Mesendoderm (in vitro differentiated cells): ENCODE measurements at regions not wholly inside any gene's neighbourhood (a gene's known extent, or its start where the extent isn't known, plus 50 kb on each side); places are given as distances from the start of the nearest gene placed in this dataset.
A peak's percentile ranks its signal among the peaks of the same experiment; 100 is the strongest.

Experiments used
- DNase-seq: peaks from one replicate; pipeline ENCODE4 v3.0.0; 2013
- H2AK5ac ChIP-seq: 2 replicates; pipeline ENCODE4 v1.6.1; 2013; ENCODE audit warnings: low read length, inconsistent platforms
- H2BK120ac ChIP-seq: 2 replicates; pipeline ENCODE4 v1.6.1; 2013; ENCODE audit warnings: low read depth, mild to moderate bottlenecking, low read length, moderate library complexity, mixed read lengths
- H2BK15ac ChIP-seq: replicated peaks from 2 replicates; pipeline ENCODE4 v1.6.1; 2013; ENCODE audit warnings: low read depth, mild to moderate bottlenecking, moderate library complexity
- H2BK5ac ChIP-seq: 2 replicates; pipeline ENCODE4 v1.6.1; 2013; ENCODE audit warnings: low read length, inconsistent platforms
- H3K18ac ChIP-seq: 2 replicates; pipeline ENCODE4 v1.6.1; 2013; ENCODE audit warnings: mild to moderate bottlenecking, low read length, mixed read lengths
- H3K23ac ChIP-seq: one replicate; pipeline ENCODE4 v1.6.1; 2013; ENCODE audit warnings: low read length
- H3K27ac ChIP-seq: 2 replicates; pipeline ENCODE4 v1.5.1; 2013; ENCODE audit warnings: low read depth, mild to moderate bottlenecking, inconsistent platforms, low read length, moderate library complexity
- H3K27me3 ChIP-seq: 2 replicates; pipeline ENCODE4 v1.6.1; 2013; ENCODE audit warnings: low read length, control low read depth, mild to moderate bottlenecking, inconsistent platforms; ENCODE audit not compliant: insufficient read depth, poor library complexity
- H3K36me3 ChIP-seq: 2 replicates; pipeline ENCODE4 v1.6.1; 2013; ENCODE audit warnings: low read length, inconsistent platforms; ENCODE audit not compliant: control insufficient read depth, insufficient read depth
- H3K4ac ChIP-seq: one replicate; pipeline ENCODE4 v1.6.1; 2013; ENCODE audit warnings: low read depth, mild to moderate bottlenecking, low read length, moderate library complexity
- H3K4me1 ChIP-seq: 2 replicates; pipeline ENCODE4 v1.6.1; 2013; ENCODE audit warnings: low read depth, low read length, inconsistent platforms; ENCODE audit not compliant: control insufficient read depth
- H3K4me2 ChIP-seq: 2 replicates; pipeline ENCODE4 v1.6.1; 2013; ENCODE audit warnings: low read length
- H3K4me3 ChIP-seq: 2 replicates; pipeline ENCODE4 v1.5.1; 2013; ENCODE audit warnings: mild to moderate bottlenecking, low read length
- H3K56ac ChIP-seq: one replicate; pipeline ENCODE4 v1.6.1; 2013; ENCODE audit warnings: low read length
- H3K79me1 ChIP-seq: 2 replicates; pipeline ENCODE4 v1.6.1; 2013; ENCODE audit warnings: low read length, inconsistent platforms
- H3K79me2 ChIP-seq: 2 replicates; pipeline ENCODE4 v1.6.1; 2013; ENCODE audit warnings: mild to moderate bottlenecking, low read length; ENCODE audit not compliant: control insufficient read depth, insufficient read depth
- H3K9ac ChIP-seq: 2 replicates; pipeline ENCODE4 v1.6.1; 2013; ENCODE audit warnings: low read length, inconsistent platforms
- H4K5ac ChIP-seq: one replicate; pipeline ENCODE4 v1.6.1; 2013; ENCODE audit warnings: low read length
- H4K8ac ChIP-seq: one replicate; pipeline ENCODE4 v1.6.1; 2013; ENCODE audit warnings: low read depth, mild to moderate bottlenecking, control low read depth, low read length, moderate library complexity
- WGBS: extraction: QIAGEN DNeasy Blood & Tissue Kit; methylation state at CpG from one replicate; pipeline ENCODE4 v1.1.7; 2013; ENCODE audit warnings: low lambda C conversion rate, missing lambda C conversion rate; ENCODE audit not compliant: insufficient coverage; ENCODE audit errors: extremely low coverage; 5-methylcytosine and 5-hydroxymethylcytosine counted together

GRCh38 chr20:1827974-1828785 lies 67.0 kb upstream of the SIRPA start:
- no peak overlapping the region for H2AK5ac ChIP-seq
- no peak overlapping the region for H3K4me3 ChIP-seq
- H2BK5ac ChIP-seq = no peak overlapping the region
- H4K5ac ChIP-seq = no peak overlapping the region
- H3K4me2 ChIP-seq = no peak overlapping the region
- H3K27ac ChIP-seq = peak overlapping the region; percentile 11
- H3K56ac ChIP-seq = peak overlapping the region; percentile 31
- H3K23ac ChIP-seq = no peak overlapping the region
- H3K79me1 ChIP-seq = no peaks in the 10 kb centered on the region
- no peak overlapping the region for H3K4ac ChIP-seq
- no peaks in the 10 kb centered on the region for H3K36me3 ChIP-seq
- WGBS = no CpG with 5 or more reads among the region's 13 CpGs
- no peak overlapping the region for H4K8ac ChIP-seq
- no peak overlapping the region for H3K18ac ChIP-seq
- no peak overlapping the region for H3K9ac ChIP-seq
- no peaks in the 10 kb centered on the region for H3K27me3 ChIP-seq
- peaks cover 6% of the 10 kb centered on the region for H3K4me1 ChIP-seq
- H3K79me2 ChIP-seq = no peaks in the 10 kb centered on the region
- no peak overlapping the region for H2BK15ac ChIP-seq
- H2BK120ac ChIP-seq = no peak overlapping the region
- DNase-seq = peak; percentile 61

GRCh38 chr20:1827510-1827973 lies 67.7 kb upstream of the SIRPA start:
- no peak for DNase-seq
- peaks cover 4% of the 10 kb centered on the region for H3K4me1 ChIP-seq
- H2BK5ac ChIP-seq = no peak overlapping the region
- H3K79me2 ChIP-seq = no peaks in the 10 kb centered on the region
- no peak overlapping the region for H4K8ac ChIP-seq
- no peak overlapping the region for H3K4ac ChIP-seq
- no peak overlapping the region for H3K18ac ChIP-seq
- no peak overlapping the region for H3K56ac ChIP-seq
- no peak overlapping the region for H3K4me2 ChIP-seq
- no peak overlapping the region for H2BK15ac ChIP-seq
- no peaks in the 10 kb centered on the region for H3K79me1 ChIP-seq
- no peak overlapping the region for H3K9ac ChIP-seq
- no peak overlapping the region for H4K5ac ChIP-seq
- H2AK5ac ChIP-seq = no peak overlapping the region
- no peak overlapping the region for H2BK120ac ChIP-seq
- no CpG with 5 or more reads among the region's 5 CpGs for WGBS
- no peaks in the 10 kb centered on the region for H3K36me3 ChIP-seq
- no peak overlapping the region for H3K4me3 ChIP-seq
- H3K23ac ChIP-seq = no peak overlapping the region
- H3K27ac ChIP-seq = no peak overlapping the region
- no peaks in the 10 kb centered on the region for H3K27me3 ChIP-seq

DNA sequence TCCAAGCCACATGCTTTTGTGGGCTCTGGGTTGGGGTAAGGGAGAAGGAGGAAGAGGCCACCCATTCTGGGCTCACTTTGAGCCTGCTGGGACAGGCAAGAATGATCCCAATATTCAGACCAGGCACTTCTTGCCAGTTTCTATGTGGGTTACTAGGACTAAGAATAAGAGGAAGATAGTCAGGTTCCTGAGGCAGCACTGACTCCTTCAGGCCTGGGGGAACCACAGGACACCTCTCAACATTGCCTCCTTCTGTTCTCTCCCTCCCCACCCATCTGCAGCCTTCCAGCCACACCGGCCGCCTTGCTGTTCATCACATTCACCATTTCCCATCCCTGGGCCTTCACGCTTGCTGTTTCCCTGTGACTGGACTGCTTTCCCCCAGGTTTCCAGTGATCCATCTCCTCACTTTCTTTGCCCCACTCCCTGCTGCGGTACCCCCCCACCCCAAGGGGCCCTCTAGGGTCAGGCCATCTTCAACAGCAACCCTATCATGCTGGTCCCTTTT lies 69.2 kb upstream of the SIRPA start:
- no peaks in the 10 kb centered on the region for H3K4me1 ChIP-seq
- H3K18ac ChIP-seq = no peak overlapping the region
- DNase-seq = no peak
- no peak overlapping the region for H4K8ac ChIP-seq
- no peaks in the 10 kb centered on the region for H3K27me3 ChIP-seq
- H2BK15ac ChIP-seq = no peak overlapping the region
- H3K56ac ChIP-seq = no peak overlapping the region
- no peak overlapping the region for H2AK5ac ChIP-seq
- H3K36me3 ChIP-seq = no peaks in the 10 kb centered on the region
- no CpG with 5 or more reads among the region's 4 CpGs for WGBS
- no peak overlapping the region for H2BK5ac ChIP-seq
- H3K79me1 ChIP-seq = no peaks in the 10 kb centered on the region
- no peak overlapping the region for H3K4me2 ChIP-seq
- no peak overlapping the region for H3K9ac ChIP-seq
- H3K23ac ChIP-seq = no peak overlapping the region
- no peak overlapping the region for H3K4ac ChIP-seq
- no peak overlapping the region for H2BK120ac ChIP-seq
- no peak overlapping the region for H3K27ac ChIP-seq
- H4K5ac ChIP-seq = no peak overlapping the region
- no peak overlapping the region for H3K4me3 ChIP-seq
- H3K79me2 ChIP-seq = no peaks in the 10 kb centered on the region

- WGBS = no CpG with 5 or more reads among the region's 4 CpGs
- Histone ChIP-seq H3K27me3 (no peaks in the 10 kb centered on the region), H3K27ac (no peak overlapping the region), H3K4me1 (no peaks in the 10 kb centered on the region), H3K36me3 (no peaks in the 10 kb centered on the region), H3K4me2 (no peak overlapping the region), H2AK5ac (no peak overlapping the region), H3K9ac (no peak overlapping the region), H4K8ac (no peak overlapping the region), H3K4ac (no peak overlapping the region), H3K56ac (no peak overlapping the region), H3K79me1 (no peaks in the 10 kb centered on the region), H3K4me3 (no peak overlapping the region), H2BK5ac (no peak overlapping the region), H3K79me2 (no peaks in the 10 kb centered on the region), H4K5ac (no peak overlapping the region), H3K23ac (no peak overlapping the region), H2BK15ac (no peak overlapping the region), H2BK120ac (no peak overlapping the region), H3K18ac (no peak overlapping the region)
- DNase-seq = no peak
Measured at GRCh38 chr20:1825507-1825906, 69.7 kb upstream of the SIRPA start.

- no CpG with 5 or more reads among the region's 4 CpGs for WGBS
- no peak overlapping the region for H3K4me2 ChIP-seq
- H3K36me3 ChIP-seq = no peaks in the 10 kb centered on the region
- H3K79me1 ChIP-seq = no peaks in the 10 kb centered on the region
- no peaks in the 10 kb centered on the region for H3K79me2 ChIP-seq
- no peak overlapping the region for H4K5ac ChIP-seq
- peak; percentile 45 for DNase-seq
- H3K56ac ChIP-seq = no peak overlapping the region
- H3K4me1 ChIP-seq = no peaks in the 10 kb centered on the region
- H3K4me3 ChIP-seq = no peak overlapping the region
- H3K9ac ChIP-seq = no peak overlapping the region
- no peak overlapping the region for H3K27ac ChIP-seq
- no peak overlapping the region for H3K23ac ChIP-seq
- H2BK120ac ChIP-seq = no peak overlapping the region
- no peak overlapping the region for H2BK15ac ChIP-seq
- H3K27me3 ChIP-seq = no peaks in the 10 kb centered on the region
- no peak overlapping the region for H4K8ac ChIP-seq
- no peak overlapping the region for H3K4ac ChIP-seq
- H2AK5ac ChIP-seq = no peak overlapping the region
- no peak overlapping the region for H2BK5ac ChIP-seq
- H3K18ac ChIP-seq = no peak overlapping the region
Measured at GRCh38 chr20:1824834-1825233, 70.4 kb upstream of the SIRPA start.

DNA sequence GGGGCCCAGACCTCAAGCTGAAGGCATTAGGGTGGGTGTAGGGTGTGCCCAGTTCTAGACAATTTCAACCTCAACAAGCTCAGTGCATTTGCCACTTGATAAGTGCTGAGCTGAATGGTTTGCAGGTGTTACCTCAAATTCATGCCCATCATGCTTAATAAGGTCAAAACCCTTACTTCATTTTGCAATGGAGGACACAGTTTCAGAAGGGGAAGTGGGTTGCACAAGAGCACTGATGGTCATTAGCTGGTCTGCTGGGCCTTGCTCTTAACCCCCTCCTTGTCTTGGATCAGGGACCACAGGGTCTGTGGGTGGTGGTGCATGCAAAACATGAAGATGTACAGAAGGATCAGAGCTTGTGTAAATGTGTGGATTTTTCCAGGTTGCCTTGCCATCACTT lies 71.0 kb upstream of the SIRPA start:
- no peak for DNase-seq
- Histone ChIP-seq H3K56ac (no peak overlapping the region), H2BK15ac (no peak overlapping the region), H3K4ac (no peak overlapping the region), H4K8ac (no peak overlapping the region), H3K23ac (no peak overlapping the region), H2BK120ac (no peak overlapping the region), H3K27me3 (no peaks in the 10 kb centered on the region), H3K4me2 (no peak overlapping the region), H4K5ac (no peak overlapping the region), H2AK5ac (no peak overlapping the region), H3K9ac (no peak overlapping the region), H3K79me1 (no peaks in the 10 kb centered on the region), H3K36me3 (no peaks in the 10 kb centered on the region), H2BK5ac (no peak overlapping the region), H3K18ac (no peak overlapping the region), H3K27ac (no peak overlapping the region), H3K4me1 (no peaks in the 10 kb centered on the region), H3K79me2 (no peaks in the 10 kb centered on the region), H3K4me3 (no peak overlapping the region)
